ENCODE measurements at regions not wholly inside any gene's neighbourhood (a gene's known extent, or its start where the extent isn't known, plus 50 kb on each side); places are given as distances from the start of the nearest gene placed in this dataset.

DNA sequence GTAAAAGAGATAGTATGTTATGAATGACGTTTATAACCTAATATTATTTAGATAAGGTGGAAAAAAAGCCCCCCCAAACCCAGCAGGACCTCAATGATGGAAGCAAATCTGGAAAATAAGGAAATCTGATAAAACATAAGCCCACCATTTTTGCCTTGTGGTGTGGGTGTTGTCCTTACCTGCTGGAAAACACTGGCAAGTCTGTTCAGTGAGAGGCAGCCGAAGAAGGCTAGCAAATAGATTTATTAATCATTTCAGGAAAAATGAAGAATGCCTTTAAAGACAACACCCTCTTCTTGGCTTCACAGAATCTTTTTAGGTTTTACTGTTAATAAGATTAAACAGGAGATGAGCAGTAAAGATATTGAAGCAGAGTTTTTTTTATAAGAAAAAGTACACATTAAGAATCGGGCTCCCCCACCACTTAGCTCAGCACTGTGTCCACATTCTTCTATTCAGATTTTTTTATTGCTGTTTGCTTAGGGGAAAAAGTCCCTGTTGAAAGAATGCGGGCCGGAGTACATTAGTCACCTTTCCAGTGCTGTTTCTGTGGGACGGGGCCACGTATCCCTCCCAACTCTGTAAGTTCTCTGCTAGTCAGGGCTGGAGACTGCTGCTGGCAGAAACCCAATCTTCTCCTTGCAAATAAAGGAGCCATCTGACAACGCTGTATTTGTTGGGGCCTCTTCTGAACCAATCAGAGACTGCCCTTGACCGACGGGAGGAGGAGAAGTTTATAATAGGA lies 104.1 kb downstream of the EVX1 start:
- Mint-ChIP-seq H3K9me3 (ENCODE audit: low read depth) (no peaks in the 10 kb centered on the region), H3K27me3 (peaks cover 5% of the 10 kb centered on the region), H3K4me1 (ENCODE audit: low read depth) (no peaks in the 10 kb centered on the region), H3K36me3 (no peaks in the 10 kb centered on the region), H3K27ac (no peak overlapping the region), H3K4me3 (no peak overlapping the region)

DNA sequence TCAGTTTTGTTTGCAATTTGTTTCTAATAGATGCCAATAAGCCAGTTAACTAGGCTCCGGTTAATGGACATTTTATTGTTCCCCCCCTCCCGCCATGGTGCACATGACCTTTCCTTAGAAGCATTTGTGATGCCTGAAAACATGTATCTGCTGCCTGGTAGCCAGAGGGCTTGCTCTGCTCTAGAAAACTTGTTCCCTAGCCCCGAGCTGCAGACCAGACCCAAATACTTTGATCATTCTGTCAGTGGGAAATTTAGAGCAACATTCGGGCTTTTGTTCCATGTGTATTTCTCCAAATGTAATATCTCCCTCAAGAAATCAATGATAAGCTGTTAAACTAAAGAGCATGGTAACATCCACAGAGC lies 104.7 kb downstream of the EVX1 start:
- Mint-ChIP-seq H3K9me3 (ENCODE audit: low read depth) (no peaks in the 10 kb centered on the region), H3K4me3 (no peak overlapping the region), H3K27me3 (peaks cover 3% of the 10 kb centered on the region), H3K4me1 (ENCODE audit: low read depth) (no peaks in the 10 kb centered on the region), H3K27ac (no peak overlapping the region), H3K36me3 (no peaks in the 10 kb centered on the region)

DNA sequence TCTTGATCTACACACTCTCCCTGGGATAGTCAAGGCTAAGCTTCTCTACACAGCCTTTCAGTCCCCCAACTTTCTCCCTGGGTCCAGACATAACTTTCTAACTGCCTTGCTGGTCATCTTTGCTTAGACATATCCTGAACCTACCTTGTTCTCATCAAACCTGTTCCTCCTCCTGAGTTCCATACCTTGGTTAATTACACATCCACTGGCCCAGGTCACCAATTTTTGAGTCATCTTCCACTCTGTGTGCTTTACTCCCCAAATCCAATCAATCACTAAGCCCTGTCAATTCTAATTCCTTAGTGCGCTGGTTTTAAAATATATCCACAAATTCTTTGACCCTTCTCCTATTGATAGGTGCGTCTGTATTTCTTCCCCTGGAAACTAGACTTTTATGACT lies 107.0 kb downstream of the EVX1 start:
- Mint-ChIP-seq H3K36me3 (no peaks in the 10 kb centered on the region), H3K27ac (no peak overlapping the region)

DNA sequence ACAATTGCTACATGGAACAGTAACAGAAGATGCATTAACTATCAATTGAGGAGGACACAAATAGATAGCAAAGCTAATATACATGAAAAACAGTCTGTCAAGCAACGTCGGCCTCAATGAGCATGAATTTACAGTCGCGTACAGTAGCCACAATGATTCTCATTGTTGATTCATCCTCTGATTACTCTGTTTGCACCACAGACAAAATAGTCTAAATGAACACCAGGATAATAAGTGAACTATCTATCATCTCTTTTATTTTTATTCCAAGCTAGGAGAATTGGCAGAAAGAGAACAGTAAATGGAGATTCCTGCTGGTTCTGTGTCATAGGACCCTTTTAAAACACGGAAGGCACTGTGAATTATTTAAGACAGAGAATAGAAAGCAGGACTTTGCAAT lies 108.5 kb downstream of the EVX1 start:
- H3K27ac Mint-ChIP-seq = no peak overlapping the region
- no peaks in the 10 kb centered on the region for H3K9me3 Mint-ChIP-seq (ENCODE audit: low read depth)
- no peaks in the 10 kb centered on the region for H3K4me1 Mint-ChIP-seq (ENCODE audit: low read depth)
- H3K4me3 Mint-ChIP-seq = no peak overlapping the region
- peaks cover 4% of the 10 kb centered on the region for H3K27me3 Mint-ChIP-seq
- no peaks in the 10 kb centered on the region for H3K36me3 Mint-ChIP-seq

More for the DNA sequence above, 107.0 kb downstream of the EVX1 start:
- Mint-ChIP-seq H3K4me3 (no peak overlapping the region), H3K4me1 (ENCODE audit: low read depth) (no peaks in the 10 kb centered on the region), H3K27me3 (peaks cover 2% of the 10 kb centered on the region), H3K9me3 (ENCODE audit: low read depth) (no peaks in the 10 kb centered on the region)

DNA sequence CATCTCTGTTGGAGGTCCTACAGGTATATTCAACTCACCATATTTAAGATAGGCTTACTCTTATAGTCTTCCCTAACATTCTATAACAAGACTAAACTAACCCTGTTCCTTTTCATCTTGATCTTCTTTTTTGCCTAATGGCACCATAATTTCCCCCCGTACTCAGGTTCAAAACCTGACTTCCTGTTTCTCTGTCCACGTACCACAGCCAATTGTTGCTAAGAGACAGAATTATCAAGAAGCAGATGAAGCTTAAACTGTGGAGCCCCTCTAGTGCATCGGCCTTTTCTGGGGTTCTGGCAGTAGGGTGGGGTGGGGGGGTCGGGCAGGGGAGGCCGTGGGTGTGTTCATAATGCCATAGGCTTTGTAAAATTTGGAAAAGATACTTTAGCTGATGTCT lies 109.2 kb downstream of the EVX1 start:
- H3K4me1 Mint-ChIP-seq (ENCODE audit: low read depth) = no peaks in the 10 kb centered on the region
- no peak overlapping the region for H3K4me3 Mint-ChIP-seq
- H3K9me3 Mint-ChIP-seq (ENCODE audit: low read depth) = no peaks in the 10 kb centered on the region
- H3K27ac Mint-ChIP-seq = no peak overlapping the region
- no peaks in the 10 kb centered on the region for H3K36me3 Mint-ChIP-seq
- H3K27me3 Mint-ChIP-seq = peaks cover 4% of the 10 kb centered on the region

DNA sequence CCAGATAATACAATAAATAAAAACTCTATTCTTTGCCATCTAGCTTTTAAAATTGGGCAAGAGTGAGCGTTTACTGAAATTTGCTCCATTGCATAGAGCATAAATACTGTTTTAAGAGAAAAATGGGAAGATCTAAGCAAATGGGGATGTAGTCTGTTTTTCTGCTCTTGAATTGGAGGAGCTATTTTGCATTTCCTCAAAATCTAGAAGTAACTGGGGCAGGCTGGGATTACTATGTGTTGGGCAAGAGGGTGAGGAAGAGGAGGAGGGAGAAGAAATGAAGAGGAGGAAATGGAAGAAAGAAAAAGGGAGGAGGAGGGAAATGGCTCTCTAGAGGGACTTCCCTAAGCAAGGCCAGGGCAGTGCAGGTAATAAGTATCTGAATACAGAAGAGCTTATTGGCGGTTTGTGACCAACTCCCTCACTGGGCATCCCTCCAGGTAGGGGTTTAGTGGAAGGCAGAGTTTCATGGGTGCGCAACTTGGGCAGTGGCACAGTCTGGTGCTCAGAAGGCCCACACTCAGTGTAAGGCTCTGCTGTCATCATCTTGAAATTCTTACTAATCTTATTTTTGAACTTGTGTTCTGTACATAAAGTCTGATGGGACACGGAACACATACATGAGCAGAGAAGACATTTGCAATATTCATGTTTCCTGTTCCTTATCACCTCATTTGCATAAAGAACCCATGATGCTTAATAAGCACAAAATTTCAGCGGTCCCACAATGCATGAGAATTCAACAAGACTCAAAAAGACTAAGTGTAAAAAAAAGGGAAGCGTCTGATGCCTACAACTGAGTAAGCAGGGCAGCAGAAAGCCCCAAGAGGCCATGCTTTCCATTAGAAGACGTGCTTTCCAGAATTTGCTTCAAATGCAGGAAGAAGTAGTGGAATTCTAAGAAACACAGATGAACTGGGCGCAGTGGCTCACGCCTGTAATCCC lies 116.9 kb downstream of the EVX1 start:
- Mint-ChIP-seq H3K4me3 (no peak overlapping the region), H3K9me3 (ENCODE audit: low read depth) (no peaks in the 10 kb centered on the region), H3K27me3 (peaks cover 13% of the 10 kb centered on the region), H3K36me3 (no peaks in the 10 kb centered on the region), H3K27ac (no peak overlapping the region), H3K4me1 (ENCODE audit: low read depth) (no peaks in the 10 kb centered on the region)

DNA sequence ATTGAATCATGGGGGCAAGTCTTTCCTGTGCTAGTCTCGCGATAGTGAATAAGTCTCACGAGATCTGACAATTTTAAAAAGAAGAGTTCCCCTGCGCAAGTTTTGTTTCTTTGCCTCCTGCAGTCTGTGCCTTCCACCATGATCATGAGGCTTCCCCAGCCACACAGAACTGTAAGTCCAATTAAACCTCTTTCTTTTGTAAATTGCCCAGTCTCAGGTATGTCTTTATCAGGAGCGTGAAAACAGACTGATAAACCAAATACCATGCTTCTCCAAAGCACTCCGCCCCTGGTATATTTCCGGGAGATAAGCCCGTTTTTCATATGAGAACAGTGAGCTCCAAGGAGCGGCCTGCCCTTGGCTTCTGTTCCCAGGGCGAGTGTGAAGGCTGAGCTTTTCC lies 118.9 kb downstream of the EVX1 start:
- peaks cover 12% of the 10 kb centered on the region for H3K27me3 Mint-ChIP-seq
- no peak overlapping the region for H3K4me3 Mint-ChIP-seq
- H3K36me3 Mint-ChIP-seq = no peaks in the 10 kb centered on the region
- H3K9me3 Mint-ChIP-seq (ENCODE audit: low read depth) = no peaks in the 10 kb centered on the region
- H3K27ac Mint-ChIP-seq = no peak overlapping the region
- H3K4me1 Mint-ChIP-seq (ENCODE audit: low read depth) = no peaks in the 10 kb centered on the region

DNA sequence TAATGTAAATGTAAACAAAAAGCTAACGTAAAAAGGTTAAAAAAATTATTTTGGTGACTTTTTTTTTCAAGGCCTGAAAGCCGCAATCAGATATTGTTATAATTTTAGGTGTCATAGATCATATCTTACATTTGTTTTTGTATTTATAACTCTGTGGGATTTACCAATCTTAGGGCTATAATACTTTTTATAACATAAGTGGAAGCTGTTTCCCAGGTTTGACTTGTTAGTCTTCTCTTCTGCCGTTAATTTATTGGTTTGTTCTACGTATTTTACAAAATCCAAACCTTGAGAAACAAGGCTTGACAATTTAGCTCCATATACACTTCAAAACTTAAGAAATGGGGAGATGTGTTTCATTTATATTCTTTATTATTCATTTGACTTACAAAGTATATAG lies 119.4 kb downstream of the EVX1 start:
- peaks cover 12% of the 10 kb centered on the region for H3K27me3 Mint-ChIP-seq
- no peaks in the 10 kb centered on the region for H3K4me1 Mint-ChIP-seq (ENCODE audit: low read depth)
- H3K36me3 Mint-ChIP-seq = no peaks in the 10 kb centered on the region
- H3K4me3 Mint-ChIP-seq = no peak overlapping the region
- no peaks in the 10 kb centered on the region for H3K9me3 Mint-ChIP-seq (ENCODE audit: low read depth)
- H3K27ac Mint-ChIP-seq = no peak overlapping the region

DNA sequence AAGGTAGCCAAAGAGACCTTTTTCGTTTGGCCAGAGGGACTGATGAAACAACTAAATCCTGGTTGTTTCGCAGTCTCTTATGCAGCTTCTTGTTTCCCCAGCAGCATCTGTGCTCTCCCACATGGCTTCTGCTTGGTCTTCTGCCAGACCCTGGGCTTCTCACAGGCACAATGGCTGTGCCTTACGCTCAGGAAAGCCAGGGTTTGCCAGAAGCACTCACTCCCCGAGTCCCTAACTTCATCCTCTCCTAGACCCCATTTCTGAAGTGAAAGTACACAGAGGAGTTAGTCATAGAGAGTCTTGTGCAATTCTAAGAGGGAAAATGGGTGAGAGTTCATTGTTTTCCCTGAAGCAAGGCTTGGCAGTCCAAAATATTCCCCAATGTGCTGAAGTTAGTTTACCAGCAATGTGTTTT lies 121.7 kb downstream of the EVX1 start:
- H3K4me3 Mint-ChIP-seq = no peak overlapping the region
- no peaks in the 10 kb centered on the region for H3K36me3 Mint-ChIP-seq
- H3K27me3 Mint-ChIP-seq = peaks cover 4% of the 10 kb centered on the region
- H3K27ac Mint-ChIP-seq = no peak overlapping the region
- H3K4me1 Mint-ChIP-seq (ENCODE audit: low read depth) = no peaks in the 10 kb centered on the region
- no peaks in the 10 kb centered on the region for H3K9me3 Mint-ChIP-seq (ENCODE audit: low read depth)

DNA sequence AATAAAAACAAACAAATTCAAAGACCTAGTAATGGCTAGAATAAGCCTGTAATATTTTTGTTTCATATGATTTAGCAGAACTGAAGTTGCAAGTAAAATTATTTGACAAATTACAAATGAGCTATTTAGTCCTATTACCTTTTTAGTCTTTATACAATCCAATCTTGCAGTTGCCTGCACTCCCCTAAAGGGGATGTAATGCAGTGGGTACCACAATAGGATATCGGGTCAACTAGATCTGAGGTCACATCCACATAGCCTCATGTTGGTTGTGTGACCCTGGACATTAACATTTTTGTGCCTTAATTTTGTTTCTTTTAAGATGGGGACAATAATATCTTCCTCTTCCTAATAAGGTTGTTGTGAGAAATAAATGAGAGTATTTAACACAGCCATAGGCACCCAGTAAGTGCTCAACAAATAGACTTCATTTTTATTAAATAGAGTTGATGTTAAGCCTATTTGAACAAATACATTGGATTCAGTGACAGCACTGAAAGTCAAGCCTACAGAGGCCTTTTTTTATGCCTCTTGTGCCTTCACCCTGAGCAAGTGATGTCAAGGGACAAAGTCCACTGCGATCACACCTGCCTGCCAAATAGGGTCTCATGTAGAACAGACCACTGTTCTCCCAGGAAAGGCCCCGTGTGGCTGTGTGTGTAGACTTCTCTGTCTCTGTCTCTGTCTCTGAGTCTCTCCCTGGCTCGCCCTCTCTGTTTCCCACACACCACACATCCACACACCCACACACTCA lies 124.8 kb downstream of the EVX1 start:
- H3K4me3 Mint-ChIP-seq = no peak overlapping the region
- H3K27me3 Mint-ChIP-seq = peaks cover 2% of the 10 kb centered on the region
- no peaks in the 10 kb centered on the region for H3K9me3 Mint-ChIP-seq (ENCODE audit: low read depth)
- no peak overlapping the region for H3K27ac Mint-ChIP-seq
- H3K4me1 Mint-ChIP-seq (ENCODE audit: low read depth) = no peaks in the 10 kb centered on the region
- H3K36me3 Mint-ChIP-seq = no peaks in the 10 kb centered on the region

DNA sequence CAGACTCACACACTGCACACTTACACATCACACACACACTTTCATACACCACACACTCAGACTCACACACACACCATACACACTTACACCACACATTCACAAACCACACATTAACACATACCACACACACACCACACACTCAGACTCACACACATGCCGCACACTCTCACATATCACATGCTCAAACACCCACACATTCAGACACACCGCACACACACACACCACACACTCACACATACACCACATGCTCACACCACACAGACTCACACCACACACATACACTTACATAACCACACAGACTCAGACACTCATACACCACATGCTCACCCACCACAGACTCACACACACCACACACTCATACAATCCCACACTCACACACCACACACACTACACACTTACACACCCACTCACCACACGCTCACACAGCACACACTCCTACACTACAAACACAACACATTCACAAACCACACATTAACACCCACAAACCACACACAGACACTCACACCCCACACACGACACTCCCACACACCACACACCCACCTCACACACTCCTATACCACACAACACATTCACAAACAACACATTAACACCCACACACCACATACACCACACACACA lies 125.4 kb downstream of the EVX1 start:
- H3K9me3 Mint-ChIP-seq (ENCODE audit: low read depth) = no peaks in the 10 kb centered on the region
- H3K27me3 Mint-ChIP-seq = peaks cover 2% of the 10 kb centered on the region
- H3K36me3 Mint-ChIP-seq = no peaks in the 10 kb centered on the region
- H3K4me3 Mint-ChIP-seq = no peak overlapping the region
- H3K27ac Mint-ChIP-seq = no peak overlapping the region
- H3K4me1 Mint-ChIP-seq (ENCODE audit: low read depth) = no peaks in the 10 kb centered on the region

DNA sequence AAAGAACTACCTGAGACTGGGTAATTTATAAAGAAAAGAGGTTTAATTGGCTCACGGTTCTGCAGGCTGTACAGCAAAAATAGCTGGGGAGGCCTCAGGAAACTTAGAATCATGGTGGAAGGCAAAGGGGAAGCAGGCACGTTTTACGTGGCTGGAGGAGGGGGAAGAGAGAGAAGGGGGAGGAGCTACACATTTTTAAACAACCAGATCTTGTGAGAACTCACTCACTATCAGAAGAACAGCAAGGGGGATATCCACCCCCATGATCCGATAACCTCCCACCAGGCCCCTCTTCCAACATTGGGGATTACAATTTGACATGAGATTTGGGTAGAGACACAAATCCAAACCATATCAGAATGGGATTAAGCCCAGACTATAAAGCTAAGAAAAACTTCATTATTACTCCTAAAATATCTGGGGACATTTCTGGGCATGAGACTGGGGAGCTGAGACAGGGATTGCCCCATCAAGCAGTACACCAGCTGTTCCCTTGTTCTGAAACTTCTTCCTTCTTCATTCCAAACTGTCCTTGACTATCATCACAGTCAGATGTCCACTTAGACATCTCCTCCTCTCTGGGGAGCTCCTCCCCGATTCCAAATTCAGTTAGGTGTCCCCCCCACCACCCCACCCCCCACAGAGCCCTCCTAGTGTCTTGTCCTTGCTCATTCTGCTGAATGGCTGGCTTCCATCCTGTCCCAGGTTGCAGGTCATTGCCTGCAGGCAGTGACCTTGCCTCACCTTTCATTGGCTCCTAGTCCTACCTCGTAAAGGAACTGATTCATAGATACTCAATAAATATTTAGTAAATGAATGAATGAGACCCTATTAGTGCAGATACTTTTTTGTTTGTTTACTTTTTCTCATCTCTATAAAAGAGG lies 132.6 kb downstream of the EVX1 start:
- Mint-ChIP-seq H3K4me1 (ENCODE audit: low read depth) (no peaks in the 10 kb centered on the region), H3K9me3 (ENCODE audit: low read depth) (no peaks in the 10 kb centered on the region), H3K27ac (no peak overlapping the region), H3K36me3 (no peaks in the 10 kb centered on the region), H3K4me3 (no peak overlapping the region), H3K27me3 (peaks cover 3% of the 10 kb centered on the region)

DNA sequence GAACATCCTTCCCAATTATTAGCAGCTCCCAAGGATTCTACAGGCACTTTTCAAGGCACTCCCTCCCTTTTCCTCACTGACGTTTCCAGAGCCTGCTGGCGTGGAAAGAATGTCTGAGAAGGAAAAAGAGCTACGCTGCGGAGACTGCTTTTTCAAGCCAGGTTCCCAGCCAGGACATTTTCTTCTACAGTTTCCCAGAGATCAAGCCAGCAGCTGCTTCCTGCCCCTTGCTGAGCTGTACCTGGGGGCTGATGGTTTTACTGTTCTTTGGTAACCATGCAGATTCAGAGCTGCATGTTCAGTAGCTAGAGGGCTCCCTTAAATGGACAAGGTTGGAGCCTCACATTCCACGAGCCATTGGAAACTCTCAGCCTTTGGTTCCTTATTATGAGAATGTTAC lies 133.4 kb downstream of the EVX1 start:
- Mint-ChIP-seq H3K36me3 (no peaks in the 10 kb centered on the region), H3K4me1 (ENCODE audit: low read depth) (no peaks in the 10 kb centered on the region), H3K9me3 (ENCODE audit: low read depth) (no peaks in the 10 kb centered on the region), H3K27ac (no peak overlapping the region), H3K27me3 (peaks cover 3% of the 10 kb centered on the region), H3K4me3 (no peak overlapping the region)

DNA sequence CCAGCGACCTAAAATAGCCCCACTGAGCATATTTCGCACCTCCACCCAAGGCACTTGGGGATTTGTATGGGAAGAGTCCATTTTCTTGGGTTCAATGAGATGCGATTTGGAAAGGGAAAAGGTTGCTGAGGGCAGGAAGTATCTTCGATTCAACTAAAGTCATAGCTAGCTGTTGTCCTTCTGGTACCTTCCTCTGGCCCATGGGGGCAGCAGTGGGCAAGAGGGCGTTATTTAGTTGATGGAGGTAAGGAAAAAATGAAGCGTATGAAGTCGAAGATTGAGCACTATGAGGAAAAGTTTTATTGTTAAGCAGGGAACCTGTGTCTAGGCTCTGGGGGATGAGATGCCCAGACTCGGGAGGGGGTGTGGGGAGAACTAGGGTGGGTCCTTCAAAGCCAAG lies 135.4 kb downstream of the EVX1 start:
- H3K4me3 Mint-ChIP-seq = no peak overlapping the region
- H3K27ac Mint-ChIP-seq = no peak overlapping the region
- H3K27me3 Mint-ChIP-seq = peaks cover 3% of the 10 kb centered on the region
- no peaks in the 10 kb centered on the region for H3K9me3 Mint-ChIP-seq (ENCODE audit: low read depth)
- H3K4me1 Mint-ChIP-seq (ENCODE audit: low read depth) = no peaks in the 10 kb centered on the region
- no peaks in the 10 kb centered on the region for H3K36me3 Mint-ChIP-seq
